ENCODE measurements at regions not wholly inside any gene's neighbourhood (a gene's known extent, or its start where the extent isn't known, plus 50 kb on each side); places are given as distances from the start of the nearest gene placed in this dataset.

DNA sequence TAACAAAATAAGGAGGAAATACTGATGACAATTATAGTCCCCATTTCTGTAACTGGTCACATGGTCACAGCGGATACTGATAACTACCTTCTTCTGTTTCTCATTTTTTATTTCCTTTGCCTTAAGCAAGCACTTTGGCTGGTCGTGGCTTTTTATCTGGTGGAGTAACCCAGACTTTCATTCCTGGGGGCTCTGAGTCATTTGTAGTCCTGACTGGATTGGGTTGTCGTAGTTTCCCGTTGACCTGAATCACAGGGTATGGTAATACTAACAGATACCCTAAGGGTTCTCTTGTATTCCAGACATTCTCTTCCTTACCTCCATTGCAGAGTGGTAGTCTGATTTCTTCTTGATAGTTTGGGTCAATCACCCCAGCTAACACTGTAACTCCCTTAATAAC is 500.3 kb upstream of the ADGRB3 start:
- no peaks in the 10 kb centered on the region for H3K27me3 ChIP-seq (replicated peaks; ENCODE audit: insufficient read depth, low read depth, low read length, poor library complexity)
- DNase-seq (ENCODE audit: low spot score), result no peak
- no TSS peak for BruUV-seq (replicated peaks)
- no peaks in the 10 kb centered on the region for H3K4me1 ChIP-seq (ENCODE audit: insufficient read depth, low read length, poor library complexity, severe bottlenecking)
- POLR2A ChIA-PET (ENCODE audit: low non-redundant PET), result no interaction called here
- intact Hi-C loops (cut with micrococcal nuclease; ENCODE audit: unreplicated experiment), result no loop called here
- H3K4me3 ChIP-seq (ENCODE audit: low read depth, low read length, poor library complexity, severe bottlenecking), result no peak overlapping the region
- H3K27ac ChIP-seq (ENCODE audit: low read depth, low read length, poor library complexity, severe bottlenecking), result no peak overlapping the region
- no peaks in the 10 kb centered on the region for H3K9me3 ChIP-seq (ENCODE audit: low read depth, low read length, poor library complexity, severe bottlenecking)
- TF ChIP-seq, protein P1, sequence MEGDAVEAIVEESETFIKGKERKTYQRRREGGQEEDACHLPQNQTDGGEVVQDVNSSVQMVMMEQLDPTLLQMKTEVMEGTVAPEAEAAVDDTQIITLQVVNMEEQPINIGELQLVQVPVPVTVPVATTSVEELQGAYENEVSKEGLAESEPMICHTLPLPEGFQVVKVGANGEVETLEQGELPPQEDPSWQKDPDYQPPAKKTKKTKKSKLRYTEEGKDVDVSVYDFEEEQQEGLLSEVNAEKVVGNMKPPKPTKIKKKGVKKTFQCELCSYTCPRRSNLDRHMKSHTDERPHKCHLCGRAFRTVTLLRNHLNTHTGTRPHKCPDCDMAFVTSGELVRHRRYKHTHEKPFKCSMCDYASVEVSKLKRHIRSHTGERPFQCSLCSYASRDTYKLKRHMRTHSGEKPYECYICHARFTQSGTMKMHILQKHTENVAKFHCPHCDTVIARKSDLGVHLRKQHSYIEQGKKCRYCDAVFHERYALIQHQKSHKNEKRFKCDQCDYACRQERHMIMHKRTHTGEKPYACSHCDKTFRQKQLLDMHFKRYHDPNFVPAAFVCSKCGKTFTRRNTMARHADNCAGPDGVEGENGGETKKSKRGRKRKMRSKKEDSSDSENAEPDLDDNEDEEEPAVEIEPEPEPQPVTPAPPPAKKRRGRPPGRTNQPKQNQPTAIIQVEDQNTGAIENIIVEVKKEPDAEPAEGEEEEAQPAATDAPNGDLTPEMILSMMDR (conservative IDR thresholded peaks at IDR 0.05; ENCODE audit: low read depth, low read length), result no peak
- no peak for TF ChIP-seq EZH2 (IDR thresholded peaks at IDR 0.05; ENCODE audit: borderline replicate concordance, low read depth, low read length, poor library complexity, severe bottlenecking)
- no peaks in the 10 kb centered on the region for H3K36me3 ChIP-seq (ENCODE audit: insufficient read depth, low read length, poor library complexity, severe bottlenecking)
- CTCF ChIA-PET, result no interaction called here

DNA sequence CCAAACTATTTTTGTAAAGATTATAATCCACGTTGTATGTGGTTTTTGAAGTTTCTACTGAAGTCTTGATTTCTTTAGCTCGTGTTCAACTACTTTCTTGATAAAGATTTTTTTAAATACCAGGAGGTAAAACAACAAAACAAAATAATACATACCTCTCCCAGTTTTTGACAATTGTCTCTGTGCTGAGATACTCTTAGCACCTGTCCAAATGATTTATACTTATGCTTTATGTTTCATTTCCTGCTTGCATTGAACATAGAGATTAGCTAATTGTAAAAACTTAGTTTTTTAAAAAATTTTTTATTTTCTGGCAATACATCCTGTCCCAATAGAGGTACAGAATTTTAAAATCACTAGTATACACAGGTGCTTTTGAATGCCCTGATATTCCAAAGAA is 506.9 kb upstream of the ADGRB3 start:
- Histone ChIP-seq H3K27ac (ENCODE audit: low read depth, low read length, poor library complexity, severe bottlenecking) (no peak overlapping the region), H3K36me3 (ENCODE audit: insufficient read depth, low read length, poor library complexity, severe bottlenecking) (no peaks in the 10 kb centered on the region), H3K4me1 (ENCODE audit: insufficient read depth, low read length, poor library complexity, severe bottlenecking) (no peaks in the 10 kb centered on the region), H3K27me3 (replicated peaks; ENCODE audit: insufficient read depth, low read depth, low read length, poor library complexity) (no peaks in the 10 kb centered on the region), H3K9me3 (ENCODE audit: low read depth, low read length, poor library complexity, severe bottlenecking) (no peaks in the 10 kb centered on the region), H3K4me3 (ENCODE audit: low read depth, low read length, poor library complexity, severe bottlenecking) (no peak overlapping the region)
- no peak for TF ChIP-seq EZH2 (IDR thresholded peaks at IDR 0.05; ENCODE audit: borderline replicate concordance, low read depth, low read length, poor library complexity, severe bottlenecking)
- TF ChIP-seq, protein P1 (conservative IDR thresholded peaks at IDR 0.05; ENCODE audit: low read depth, low read length), result no peak
- CTCF ChIA-PET, result no interaction called here
- POLR2A ChIA-PET (ENCODE audit: low non-redundant PET), result no interaction called here
- DNase-seq (ENCODE audit: low spot score), result no peak
- intact Hi-C loops (cut with micrococcal nuclease; ENCODE audit: unreplicated experiment), result no loop called here
- BruUV-seq (replicated peaks), result no TSS peak

DNA sequence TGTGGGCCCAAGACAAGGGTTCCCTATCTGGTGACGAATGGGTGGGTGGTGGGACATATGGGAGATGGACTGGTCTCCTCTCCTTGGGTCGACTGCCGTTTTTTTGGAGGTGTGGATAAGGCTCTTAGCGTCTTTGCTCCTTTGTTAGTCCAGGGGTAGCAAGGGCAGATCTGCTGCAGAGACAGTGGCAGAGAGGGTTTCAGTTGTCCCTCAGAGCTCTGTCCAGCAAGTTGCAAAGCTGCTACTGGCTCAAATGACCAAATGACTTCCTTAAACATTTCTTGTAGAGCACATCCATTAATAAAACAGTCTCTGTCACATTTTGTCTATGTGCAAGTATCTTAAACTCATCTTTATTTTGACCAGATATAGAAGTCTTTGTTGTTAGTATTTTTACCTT is 508.0 kb upstream of the ADGRB3 start:
- BruUV-seq (replicated peaks), result no TSS peak
- H3K4me1 ChIP-seq (ENCODE audit: insufficient read depth, low read length, poor library complexity, severe bottlenecking), result no peaks in the 10 kb centered on the region
- CTCF ChIA-PET, result no interaction called here

More for the DNA sequence above, 508.0 kb upstream of the ADGRB3 start:
- H3K27ac ChIP-seq (ENCODE audit: low read depth, low read length, poor library complexity, severe bottlenecking), result no peak overlapping the region
- POLR2A ChIA-PET (ENCODE audit: low non-redundant PET), result no interaction called here
- no peak overlapping the region for H3K4me3 ChIP-seq (ENCODE audit: low read depth, low read length, poor library complexity, severe bottlenecking)
- H3K36me3 ChIP-seq (ENCODE audit: insufficient read depth, low read length, poor library complexity, severe bottlenecking), result no peaks in the 10 kb centered on the region
- no peak for DNase-seq (ENCODE audit: low spot score)
- intact Hi-C loops (cut with micrococcal nuclease; ENCODE audit: unreplicated experiment), result no loop called here
- TF ChIP-seq, protein P1 (conservative IDR thresholded peaks at IDR 0.05; ENCODE audit: low read depth, low read length), result no peak
- no peak for TF ChIP-seq EZH2 (IDR thresholded peaks at IDR 0.05; ENCODE audit: borderline replicate concordance, low read depth, low read length, poor library complexity, severe bottlenecking)
- peaks cover 3% of the 10 kb centered on the region for H3K9me3 ChIP-seq (ENCODE audit: low read depth, low read length, poor library complexity, severe bottlenecking)
- no peaks in the 10 kb centered on the region for H3K27me3 ChIP-seq (replicated peaks; ENCODE audit: insufficient read depth, low read depth, low read length, poor library complexity)

Measured in A673 (cell line).